Germinal center (tissue), 1 donor: ENCODE measurements at regions not wholly inside any gene's neighbourhood (a gene's known extent, or its start where the extent isn't known, plus 50 kb on each side); places are given as distances from the start of the nearest gene placed in this dataset.

Experiments used
- DNase-seq: peaks from one replicate; pipeline ENCODE4 v3.0.0; 2012; ENCODE audit warnings: mixed read lengths, low spot score

GRCh38 chr16:82567175-82567574 lies 59.6 kb upstream of the CDH13 start:
- no peak for DNase-seq

DNA sequence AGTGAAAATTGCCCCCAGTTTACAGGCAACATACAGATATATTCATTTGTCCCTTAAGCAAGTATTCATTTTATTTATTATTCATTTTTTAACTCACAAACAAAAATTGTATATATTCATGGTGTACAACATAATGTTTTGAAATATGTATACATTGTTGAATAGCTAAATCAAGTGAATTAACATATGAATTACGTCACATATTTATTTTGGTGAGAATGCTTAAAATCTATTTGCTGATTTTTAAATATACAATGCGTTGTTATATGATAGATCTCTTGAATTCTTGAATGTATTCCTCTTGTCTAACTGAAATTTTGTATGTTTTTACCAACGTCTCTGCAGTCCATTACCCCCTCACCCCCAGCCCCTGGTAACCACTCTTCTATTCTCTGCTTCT lies 63.4 kb upstream of the CDH13 start:
- no peak for DNase-seq

- no peak for DNase-seq
These were observed 64.5 kb upstream of the CDH13 start for GRCh38 chr16:82562183-82562683.

DNA sequence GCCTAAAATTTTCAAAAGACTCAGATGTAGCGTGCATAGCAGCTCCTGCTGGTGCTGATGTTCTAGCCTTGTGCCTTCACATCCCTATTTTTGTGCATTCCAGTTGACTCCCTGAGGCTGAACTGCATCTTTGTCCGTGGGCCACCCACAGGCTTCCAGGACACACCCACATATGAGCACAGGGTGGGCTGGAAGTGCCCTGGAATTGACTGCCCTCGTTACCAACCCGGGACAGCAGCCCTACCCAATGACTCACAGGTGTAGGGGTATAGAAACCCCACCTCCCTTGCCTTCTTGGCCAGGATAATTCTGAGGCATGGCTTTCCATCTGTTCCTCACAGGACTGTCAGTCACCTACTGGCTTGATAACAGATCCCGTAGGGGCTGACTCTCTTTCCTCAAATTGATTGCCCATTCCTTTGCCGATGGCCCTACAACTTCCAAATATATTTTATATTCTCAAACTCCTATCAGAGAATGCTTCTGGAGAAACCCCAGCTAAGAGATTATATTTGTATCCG lies 65.9 kb upstream of the CDH13 start:
- no peak for DNase-seq

- no peak for DNase-seq
These were observed 82.2 kb upstream of the CDH13 start for GRCh38 chr16:82544378-82545160.

GRCh38 chr16:82542714-82543113 lies 84.1 kb upstream of the CDH13 start:
- DNase-seq: no peak

- no peak for DNase-seq
These were observed 85.7 kb upstream of the CDH13 start for GRCh38 chr16:82541103-82541502.

GRCh38 chr16:82535764-82536163 lies 91.0 kb upstream of the CDH13 start:
- DNase-seq: no peak

DNA sequence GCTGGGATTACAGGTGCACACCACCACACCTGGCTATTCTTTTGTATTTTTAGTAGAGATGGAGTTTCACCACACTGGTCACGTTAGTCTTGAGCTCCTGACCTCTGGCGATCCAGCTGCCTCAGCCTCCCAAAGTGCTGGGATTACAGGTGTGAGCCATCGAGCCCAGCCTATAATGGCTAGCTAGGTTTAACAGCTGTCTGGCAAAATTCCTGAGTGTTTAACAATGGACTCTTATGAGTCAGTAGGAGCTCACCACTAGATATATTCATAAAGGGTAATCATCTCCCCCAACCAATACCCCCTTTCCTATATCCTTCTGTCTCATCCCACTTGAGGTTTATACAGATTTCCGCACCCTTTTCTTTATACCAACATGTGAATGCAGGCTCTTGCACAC lies 91.5 kb upstream of the CDH13 start:
- no peak for DNase-seq

DNA sequence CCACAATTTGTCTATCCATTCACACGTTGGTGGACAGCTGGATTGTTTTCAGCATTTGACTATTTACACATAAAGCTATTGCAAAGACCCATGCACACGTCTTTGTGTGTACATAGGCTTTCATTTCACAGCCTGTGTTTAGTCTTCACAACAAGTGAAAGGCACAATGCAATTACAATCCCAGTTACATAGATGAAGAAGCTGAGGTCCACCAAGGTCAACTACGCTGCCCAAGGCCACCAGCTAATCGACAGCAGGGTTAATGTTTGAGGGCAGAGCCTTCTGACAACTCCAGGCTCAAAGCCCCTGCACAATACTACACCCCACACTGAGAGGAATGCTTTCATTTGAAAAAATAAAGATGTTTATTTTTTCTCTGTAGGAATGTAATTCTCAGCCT lies 93.6 kb upstream of the CDH13 start:
- no peak for DNase-seq

DNA sequence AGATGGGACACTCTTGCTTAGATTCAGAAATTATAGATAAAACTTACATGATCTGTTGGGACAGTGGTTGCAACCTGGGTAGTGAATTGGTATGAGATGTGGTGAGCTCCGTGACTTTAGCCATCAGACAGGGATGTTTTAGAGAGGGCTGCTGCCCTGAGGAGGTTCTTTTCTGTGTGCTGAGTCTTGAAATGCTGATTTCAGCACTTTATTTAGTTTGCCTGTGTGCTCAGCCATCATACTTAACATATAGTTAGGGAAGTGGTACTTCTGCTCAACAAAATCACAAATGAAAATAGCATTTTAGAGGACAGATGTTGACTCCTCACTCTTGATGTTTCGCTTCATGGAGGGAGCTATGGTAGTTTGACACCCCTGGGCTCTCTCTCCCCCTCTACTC lies 95.9 kb upstream of the CDH13 start:
- no peak for DNase-seq

DNA sequence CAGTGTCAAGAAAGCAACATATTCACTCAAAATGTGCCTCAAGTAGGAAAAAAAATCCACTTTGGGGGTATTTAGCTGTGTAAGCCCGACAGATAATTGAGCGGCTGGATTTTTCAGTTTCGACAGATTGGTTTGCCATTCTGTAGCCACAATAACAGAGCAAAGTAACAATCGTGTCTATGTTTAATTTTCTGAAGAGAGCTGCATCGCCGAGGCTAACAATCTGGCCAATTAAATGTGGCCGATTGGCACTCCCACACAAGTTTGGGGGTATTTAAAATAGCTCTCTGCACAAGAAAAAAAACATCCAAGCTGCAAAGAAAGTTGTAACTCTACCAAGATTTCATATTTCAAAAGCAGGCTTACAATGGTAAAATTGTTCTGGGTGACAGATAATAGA lies 99.7 kb upstream of the CDH13 start:
- no peak for DNase-seq

GRCh38 chr16:82524976-82525375 lies 101.8 kb upstream of the CDH13 start:
- no peak for DNase-seq

DNA sequence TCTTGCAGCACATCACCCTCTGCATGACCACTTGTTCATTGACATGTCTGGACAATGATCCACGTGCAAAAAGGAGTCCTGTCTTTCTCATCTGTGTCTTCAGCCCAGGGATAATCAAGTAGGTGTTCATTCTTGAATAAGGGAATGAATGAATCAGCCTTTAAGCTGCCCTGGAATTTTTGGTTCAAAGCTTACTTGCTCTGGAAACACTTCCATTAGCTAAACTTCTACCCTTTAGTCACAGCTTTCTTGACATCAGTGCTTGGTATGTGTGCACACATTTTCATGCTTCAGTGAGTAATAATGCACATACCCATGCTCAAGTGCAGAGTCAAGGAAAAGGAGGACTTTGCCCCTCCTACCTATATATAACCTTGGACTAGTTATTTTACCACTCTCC lies 103.0 kb upstream of the CDH13 start:
- DNase-seq: no peak

DNA sequence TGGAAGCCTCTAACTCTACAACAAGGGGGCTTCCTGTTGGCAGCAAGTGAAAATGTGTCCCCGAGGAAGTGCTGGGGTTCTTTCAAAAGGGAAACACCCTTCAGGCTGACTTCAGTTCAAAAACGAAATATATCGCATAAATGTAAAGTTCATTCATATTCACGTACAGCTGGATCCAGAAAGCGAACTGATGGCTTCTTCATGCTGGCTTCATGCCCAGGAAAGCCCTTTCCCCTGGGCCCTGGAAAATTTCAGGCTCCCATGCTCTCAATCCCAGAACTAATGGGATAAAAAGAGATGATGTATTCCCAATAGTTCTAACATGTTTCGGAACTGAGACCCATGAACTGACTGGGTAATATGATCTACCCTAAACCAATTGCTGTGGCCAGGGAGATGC lies 104.7 kb upstream of the CDH13 start:
- DNase-seq: no peak

- no peak for DNase-seq
These were observed 108.0 kb upstream of the CDH13 start for GRCh38 chr16:82518811-82519210.

DNA sequence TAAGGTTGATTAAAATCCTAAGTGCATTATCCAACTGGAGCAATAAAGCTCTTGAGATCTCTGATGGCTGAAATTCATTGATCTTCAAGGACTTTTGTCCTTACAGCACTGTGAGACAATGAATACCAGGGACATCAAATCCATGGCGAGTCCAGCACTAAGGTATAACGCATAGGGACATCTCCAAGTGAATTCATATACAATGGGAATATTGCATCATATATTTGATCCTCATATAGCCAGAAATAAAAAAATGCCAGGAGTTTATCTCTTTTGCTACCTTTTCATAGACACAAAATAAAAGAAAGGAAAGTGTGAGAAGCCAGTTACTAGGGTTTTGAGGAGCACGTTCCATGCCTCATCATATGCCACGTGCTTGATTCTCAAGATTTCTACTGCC lies 112.5 kb upstream of the CDH13 start:
- DNase-seq: no peak

- no peak for DNase-seq
These were observed 115.9 kb upstream of the CDH13 start for GRCh38 chr16:82510789-82511305.

DNA sequence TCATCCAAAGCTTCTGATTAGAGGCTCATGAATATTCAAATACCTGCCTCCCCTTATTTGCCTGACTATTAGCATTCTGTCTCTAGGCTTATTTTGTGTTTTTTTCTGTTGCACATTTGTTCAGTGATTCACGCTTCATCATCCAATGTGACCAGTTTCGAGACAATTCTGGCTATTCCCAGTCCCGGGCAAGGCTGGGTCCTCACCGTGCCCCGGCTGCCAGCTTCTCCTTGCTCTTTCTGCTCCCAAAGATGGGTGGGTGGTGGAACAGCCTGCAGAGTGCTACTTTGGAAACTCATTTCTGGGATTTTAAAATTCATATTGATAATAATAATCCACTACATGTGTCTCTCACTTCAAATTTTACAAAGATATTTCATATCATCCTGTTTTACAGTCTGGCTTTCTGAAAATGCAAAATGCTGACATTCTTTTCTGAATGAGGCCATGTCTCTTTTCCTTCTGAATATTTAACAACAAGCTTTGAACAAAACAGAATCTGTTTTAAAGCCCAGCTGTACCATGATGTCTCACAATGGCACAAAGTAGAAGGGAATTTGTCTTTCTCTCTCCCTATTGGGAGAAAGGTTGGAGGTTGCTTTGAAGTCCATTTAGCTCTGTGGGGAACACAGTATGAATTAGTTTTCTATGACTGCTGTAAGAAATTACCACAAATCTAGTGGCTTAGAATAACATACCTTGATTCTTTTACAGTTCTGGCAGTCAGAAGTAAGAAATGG lies 116.9 kb upstream of the CDH13 start:
- no peak for DNase-seq

DNA sequence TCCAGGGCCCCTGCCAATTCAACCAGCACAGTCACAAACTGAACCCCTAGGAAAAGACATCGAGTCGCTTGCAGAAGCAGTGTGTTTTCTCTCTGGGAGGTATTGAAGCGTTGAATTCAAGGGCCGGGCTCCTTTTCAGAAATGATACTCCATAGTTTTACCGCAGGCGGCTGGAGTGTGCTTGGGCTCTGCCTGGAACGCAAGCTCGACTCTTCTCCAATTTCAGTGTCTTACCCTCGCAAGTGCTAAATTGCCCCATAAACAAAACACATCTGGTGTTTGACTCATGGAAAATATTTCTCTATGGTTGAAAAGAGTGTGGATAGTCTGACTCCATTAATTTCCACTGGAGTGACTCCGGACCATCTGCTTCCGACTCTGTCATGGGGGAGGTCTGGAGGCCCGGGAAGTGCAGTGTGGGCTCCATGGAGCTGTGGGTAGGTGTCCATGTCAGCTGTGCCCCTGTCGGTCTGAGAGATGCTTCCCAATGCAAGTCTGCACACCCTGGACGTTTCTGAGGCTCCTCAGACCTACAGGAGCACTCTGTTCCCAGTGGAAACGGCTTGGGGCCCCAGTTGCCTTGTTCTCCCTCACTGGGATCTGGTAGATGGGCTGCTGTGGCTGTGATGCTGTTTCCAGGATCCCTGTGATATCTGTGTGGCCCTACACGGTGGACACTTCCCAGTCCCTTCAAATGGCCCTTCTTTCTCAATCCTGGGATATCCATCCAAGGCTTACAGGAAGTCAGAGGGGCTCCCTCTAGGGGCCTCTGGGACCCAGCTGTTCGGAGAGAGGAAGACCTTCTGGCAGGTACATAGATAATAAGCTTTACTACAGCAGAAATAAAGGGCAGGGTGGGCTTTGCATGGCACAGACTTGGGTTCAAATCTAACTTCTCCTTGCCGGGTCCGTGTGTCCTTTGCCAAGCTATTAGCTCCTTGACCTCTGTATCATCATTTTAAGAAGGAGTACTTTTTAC lies 119.8 kb upstream of the CDH13 start:
- DNase-seq: no peak

DNA sequence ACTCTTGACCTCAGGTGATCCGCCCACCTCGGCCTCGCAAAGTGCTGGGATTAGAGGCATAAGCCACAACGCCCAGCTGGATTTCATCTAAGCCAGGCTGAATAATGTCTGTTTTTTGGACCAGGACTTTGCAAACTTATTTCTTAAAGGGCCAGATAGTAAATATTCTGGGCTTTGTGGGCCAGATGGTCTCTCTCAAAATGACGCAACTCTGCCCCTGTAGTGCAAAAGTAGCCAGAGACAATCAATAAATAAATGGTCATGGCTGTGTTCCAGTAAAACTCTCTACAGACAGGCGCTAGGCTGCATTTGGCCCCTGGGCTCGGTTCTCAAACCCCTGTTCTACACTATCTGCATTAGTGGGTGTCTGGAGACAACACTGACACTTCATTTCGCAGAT lies 121.9 kb upstream of the CDH13 start:
- DNase-seq: no peak

GRCh38 chr16:82499302-82499701 lies 127.5 kb upstream of the CDH13 start:
- DNase-seq: no peak
